A549 (cell line): ENCODE measurements at regions not wholly inside any gene's neighbourhood (a gene's known extent, or its start where the extent isn't known, plus 50 kb on each side); places are given as distances from the start of the nearest gene placed in this dataset.

ENCODE experiments used
- ATAC-seq, 2 experiments: fragments of 200-7000 bp in 1 of 2; fragments of >200 bp in 1 of 2; cut with Nextera tagmentation in 1 of 2; cut with Tn5 transposase in 1 of 2; 3 replicates each; pipeline versions ENCODE4 v1.8.0 to v1.9.1; 2018 to 2020; ENCODE audit warnings: mild to moderate bottlenecking in 1 of 2, moderate library complexity in 1 of 2
- CTCF ChIA-PET: fragments of 300-600 bp; sonication (Branson Sonifier 250); formaldehyde crosslinking; extraction: SDS; loops from one replicate; lab custom pipeline; 2021; ENCODE audit warnings: antibody characterized with exemption, inconsistent platforms; lab: Yijun Ruan, JAX
- POLR2A ChIA-PET: fragments of 350-600 bp; formaldehyde crosslinking; extraction: SDS; loops from one replicate; lab custom pipeline; 2021; ENCODE audit warnings: antibody characterized with exemption, inconsistent platforms; lab: Yijun Ruan, JAX
- DNase-seq, 2 experiments: peaks; one replicate each; pipeline versions ENCODE4 v3.0.0 to v3.0.0-alpha.2; 2011 to 2016; ENCODE audit warnings: low read depth in 1 of 2, low spot score in 1 of 2
- FAIRE-seq: peaks from 2 replicates; lab custom pipeline; 2011; peaks lifted over from hg19 to GRCh38; lab: Jason Lieb, UNC
- H3K27ac ChIP-seq, 2 experiments: fragments of >200 bp; sonication (Bioruptor Twin); formaldehyde crosslinking; 3 replicates each; pipeline ENCODE4 v1.5.1; 2016 to 2017
- H3K4me1 ChIP-seq: fragments of >200 bp; sonication (Bioruptor Twin); formaldehyde crosslinking; 3 replicates; pipeline ENCODE4 v1.6.1; 2016
- H3K4me2 ChIP-seq: fragments of >200 bp; sonication (Bioruptor Twin); formaldehyde crosslinking; 3 replicates; pipeline ENCODE4 v1.6.1; 2016
- H3K4me3 ChIP-seq: fragments of >200 bp; sonication (Bioruptor Twin); formaldehyde crosslinking; 3 replicates; pipeline ENCODE4 v1.5.1; 2016
- H3K9me3 ChIP-seq: fragments of >200 bp; sonication (Bioruptor Twin); formaldehyde crosslinking; 3 replicates; pipeline ENCODE4 v1.6.1; 2016
- ATOH8 ChIP-seq: fragments of 250-450 bp; sonication (Bioruptor Pico); IDR thresholded peaks from 2 replicates; pipeline ENCODE4 v1.5.0; 2020; ENCODE audit warnings: low read depth, mild to moderate bottlenecking, moderate library complexity
- CBX8 ChIP-seq: fragments of 200-600 bp; sonication (generic); IDR thresholded peaks from 2 replicates; pipeline ENCODE4 v1.6.1; 2016
- CHD4 ChIP-seq: fragments of 200-600 bp; sonication (generic); IDR thresholded peaks from 2 replicates; pipeline ENCODE4 v1.6.1; 2016; ENCODE audit warnings: antibody characterized with exemption, mild to moderate bottlenecking, borderline replicate concordance
- FOSB ChIP-seq: fragments of 250-450 bp; sonication (Bioruptor Pico); IDR thresholded peaks from 2 replicates; pipeline ENCODE4 v1.5.0; 2020; ENCODE audit warnings: mild to moderate bottlenecking, moderate library complexity
- FOXS1 ChIP-seq: fragments of 250-450 bp; sonication (Bioruptor Pico); IDR thresholded peaks from 2 replicates; pipeline ENCODE4 v1.5.0; 2020; ENCODE audit warnings: mild to moderate bottlenecking, moderate library complexity
- GATA3 ChIP-seq: IDR thresholded peaks from 2 replicates; pipeline ENCODE4 v1.6.1; 2012; ENCODE audit warnings: borderline replicate concordance
- HES2 ChIP-seq: fragments of >200 bp; sonication (Bioruptor Twin); formaldehyde crosslinking; IDR thresholded peaks from 2 replicates; pipeline ENCODE4 v1.6.1; 2016
- HOXA7 ChIP-seq: fragments of 250-450 bp; sonication (Bioruptor Pico); IDR thresholded peaks from 2 replicates; pipeline ENCODE4 v1.5.0; 2020; ENCODE audit warnings: mild to moderate bottlenecking, moderate library complexity
- HOXB13 ChIP-seq: fragments of 250-450 bp; sonication (Bioruptor Pico); IDR thresholded peaks from 2 replicates; pipeline ENCODE4 v1.5.0; 2020; ENCODE audit warnings: low read depth, mild to moderate bottlenecking, moderate library complexity
- HOXB5 ChIP-seq: fragments of 250-450 bp; sonication (Bioruptor Pico); IDR thresholded peaks from 2 replicates; pipeline ENCODE4 v1.5.0; 2020; ENCODE audit warnings: mild to moderate bottlenecking, moderate library complexity
- JUN ChIP-seq, 2 experiments: fragments of >200 bp; sonication (Bioruptor Twin); formaldehyde crosslinking; IDR thresholded peaks; 2 replicates in 1 of 2; 3 replicates in 1 of 2; pipeline ENCODE4 v1.6.1; 2016 to 2017
- JUNB ChIP-seq: fragments of >200 bp; sonication (Bioruptor Twin); formaldehyde crosslinking; IDR thresholded peaks from 2 replicates; pipeline ENCODE4 v1.6.1; 2016
- KDM5A ChIP-seq: fragments of 200-600 bp; sonication (generic); IDR thresholded peaks from 2 replicates; pipeline ENCODE4 v1.6.1; 2016; ENCODE audit warnings: antibody characterized with exemption, mild to moderate bottlenecking
- NFE2L2 ChIP-seq: fragments of 150-350 bp; conservative IDR thresholded peaks from 2 replicates; pipeline ENCODE4 v1.6.1; 2014; ENCODE audit warnings: low read length
- NPAS2 ChIP-seq: fragments of 250-450 bp; sonication (Bioruptor Pico); IDR thresholded peaks from 2 replicates; pipeline ENCODE4 v1.8.0; 2022; ENCODE audit warnings: mild to moderate bottlenecking, moderate library complexity, borderline replicate concordance
- PHF8 ChIP-seq: fragments of 200-600 bp; sonication (generic); IDR thresholded peaks from 2 replicates; pipeline ENCODE4 v1.6.1; 2016; ENCODE audit warnings: low read depth, mild to moderate bottlenecking, antibody characterized with exemption, moderate library complexity, borderline replicate concordance
- POLR2AphosphoS2 ChIP-seq: conservative IDR thresholded peaks from 2 replicates; pipeline ENCODE4 v1.6.1; 2012; ENCODE audit warnings: low read length, improper control_type of control experiment, inconsistent platforms
- RAD21 ChIP-seq, 2 experiments: fragments of >200 bp in 1 of 2; sonication (Bioruptor Twin) in 1 of 2; formaldehyde crosslinking in 1 of 2; IDR thresholded peaks in 1 of 2; conservative IDR thresholded peaks in 1 of 2; 2 replicates in 1 of 2; 3 replicates in 1 of 2; pipeline ENCODE4 v1.6.1; 2012 to 2018; ENCODE audit warnings: inconsistent platforms in 1 of 2
- RFX5 ChIP-seq: fragments of 450-650 bp; IDR thresholded peaks from 2 replicates; pipeline ENCODE4 v1.7.1; 2014; ENCODE audit warnings: antibody characterized with exemption, mild to moderate bottlenecking, moderate library complexity
- SMC3 ChIP-seq: fragments of >200 bp; sonication (Bioruptor Twin); formaldehyde crosslinking; IDR thresholded peaks from 3 replicates; pipeline ENCODE4 v1.6.1; 2018; ENCODE audit warnings: inconsistent platforms
- SREBF2 ChIP-seq: fragments of 450-650 bp; IDR thresholded peaks from 2 replicates; pipeline ENCODE4 v1.6.1; 2014; ENCODE audit warnings: mild to moderate bottlenecking, moderate library complexity
- TP53 ChIP-seq: fragments of 250-450 bp; sonication (Bioruptor Pico); IDR thresholded peaks from 2 replicates; pipeline ENCODE4 v1.5.0; 2021; ENCODE audit warnings: mild to moderate bottlenecking, moderate library complexity
- ZFP36 ChIP-seq: fragments of 450-650 bp; IDR thresholded peaks from 2 replicates; pipeline ENCODE4 v1.6.1; 2014; ENCODE audit warnings: borderline replicate concordance; ENCODE audit not compliant: partially characterized antibody
- ZNF302 ChIP-seq: fragments of 250-450 bp; sonication (Bioruptor Pico); IDR thresholded peaks from 2 replicates; pipeline ENCODE4 v1.9.0; 2021; ENCODE audit warnings: inconsistent platforms, mild to moderate bottlenecking, moderate library complexity
- ZSCAN20 ChIP-seq: fragments of 250-450 bp; sonication (Bioruptor Pico); IDR thresholded peaks from 2 replicates; pipeline ENCODE4 v1.8.0; 2022; ENCODE audit warnings: mild to moderate bottlenecking, moderate library complexity
- WGBS: methylation state at CpG from one replicate; pipeline ENCODE4 v1.1.6; 2017; ENCODE audit errors: missing lambda C conversion rate; 5-methylcytosine and 5-hydroxymethylcytosine counted together
- TF ChIP-seq, protein P1 (sequence below): fragments of >200 bp; sonication (Bioruptor Twin); formaldehyde crosslinking; IDR thresholded peaks from 3 replicates; pipeline ENCODE4 v1.5.1; 2016
- TF ChIP-seq, protein P2 (sequence below): IDR thresholded peaks from 2 replicates; pipeline ENCODE4 v1.6.1; 2012; ENCODE audit warnings: low read depth, borderline replicate concordance
- TF ChIP-seq, protein P3 (sequence below): fragments of 250-450 bp; sonication (Bioruptor Pico); IDR thresholded peaks from 2 replicates; pipeline ENCODE4 v1.5.0; 2021; ENCODE audit warnings: mild to moderate bottlenecking, moderate library complexity, borderline replicate concordance

DNA sequence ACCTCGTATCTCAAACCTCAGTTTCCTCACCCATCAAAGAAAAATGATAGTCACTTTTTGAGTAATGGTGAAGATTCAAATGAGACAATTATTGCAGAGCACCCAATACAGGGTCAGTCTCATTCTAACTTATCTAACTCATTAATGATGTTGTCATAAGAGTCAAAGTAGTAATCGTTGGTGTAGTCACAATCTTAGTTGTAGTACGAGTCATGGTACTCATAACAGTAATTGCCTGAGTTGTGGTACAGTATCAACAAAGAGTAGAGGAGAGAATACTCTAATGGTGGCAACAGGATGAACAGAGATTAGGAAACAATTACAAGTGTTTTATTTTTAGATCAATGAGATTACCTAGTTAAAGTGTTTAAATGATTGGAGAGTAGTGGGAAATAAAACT lies 93.6 kb upstream of the TMTC2 start:
- TF ChIP-seq HES2 (no peak), TP53 (no peak), ZNF302 (CRISPR knock-in tag) (no peak), KDM5A (no peak), SMC3 (no peak), RFX5 (no peak), FOXS1 (CRISPR knock-in tag) (no peak), NFE2L2 (no peak), CBX8 (no peak)
- TF ChIP-seq, all 56 proteins: peak for 0
- no peak for FAIRE-seq
- CTCF ChIA-PET, result no interaction called here
- ATAC-seq, result no peak
- no peak overlapping the region for H3K4me3 ChIP-seq
- H3K4me2 ChIP-seq, result no peak overlapping the region
- DNase-seq, result no peak
- no peak overlapping the region for H3K27ac ChIP-seq
- 2% methylated on average over 3 of the region's 3 CpGs for WGBS
- POLR2A ChIA-PET, result no interaction called here
- H3K9me3 ChIP-seq, result no peaks in the 10 kb centered on the region
- no peaks in the 10 kb centered on the region for H3K4me1 ChIP-seq

DNA sequence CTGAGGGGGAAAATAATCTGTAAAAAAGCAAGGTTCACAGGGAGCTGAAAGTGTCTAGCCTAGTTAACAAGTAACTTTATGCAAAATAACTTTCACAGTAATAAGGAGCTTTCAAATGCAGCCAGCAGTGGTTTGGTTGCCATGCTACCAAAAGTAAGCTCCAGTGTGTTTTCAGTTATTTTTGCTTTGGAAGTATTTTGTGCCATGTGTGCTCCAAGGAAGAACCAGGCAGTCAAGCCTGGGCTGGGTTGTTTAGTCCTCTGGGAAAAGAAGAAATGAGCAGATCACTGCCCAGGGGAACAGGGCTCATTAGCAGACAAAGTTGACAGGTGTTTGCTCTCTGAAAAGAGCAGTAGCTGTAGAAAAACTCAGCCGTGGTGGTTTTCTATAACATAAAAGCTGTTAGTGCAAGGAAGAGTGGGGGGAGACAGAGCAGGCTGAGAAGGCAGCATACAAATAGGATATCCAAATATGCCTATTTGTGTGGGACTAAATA lies 92.8 kb upstream of the TMTC2 start:
- POLR2A ChIA-PET, result no interaction called here
- FAIRE-seq (no peak), ATAC-seq (no peak), DNase-seq (no peak)
- Histone ChIP-seq H3K4me1 (no peaks in the 10 kb centered on the region), H3K9me3 (no peaks in the 10 kb centered on the region), H3K4me3 (no peak overlapping the region), H3K27ac (no peak overlapping the region), H3K4me2 (no peak overlapping the region)
- no peak for TF ChIP-seq FOSB (CRISPR knock-in tag)
- TF ChIP-seq ATOH8, result no peak
- TF ChIP-seq RAD21 (conservative IDR thresholded peaks at IDR 0.05 in 1 of 2, IDR thresholded peaks at IDR 0.05 in 1 of 2), result no peak
- no peak for TF ChIP-seq RFX5
- TF ChIP-seq SREBF2, result no peak
- TF ChIP-seq, protein P1, sequence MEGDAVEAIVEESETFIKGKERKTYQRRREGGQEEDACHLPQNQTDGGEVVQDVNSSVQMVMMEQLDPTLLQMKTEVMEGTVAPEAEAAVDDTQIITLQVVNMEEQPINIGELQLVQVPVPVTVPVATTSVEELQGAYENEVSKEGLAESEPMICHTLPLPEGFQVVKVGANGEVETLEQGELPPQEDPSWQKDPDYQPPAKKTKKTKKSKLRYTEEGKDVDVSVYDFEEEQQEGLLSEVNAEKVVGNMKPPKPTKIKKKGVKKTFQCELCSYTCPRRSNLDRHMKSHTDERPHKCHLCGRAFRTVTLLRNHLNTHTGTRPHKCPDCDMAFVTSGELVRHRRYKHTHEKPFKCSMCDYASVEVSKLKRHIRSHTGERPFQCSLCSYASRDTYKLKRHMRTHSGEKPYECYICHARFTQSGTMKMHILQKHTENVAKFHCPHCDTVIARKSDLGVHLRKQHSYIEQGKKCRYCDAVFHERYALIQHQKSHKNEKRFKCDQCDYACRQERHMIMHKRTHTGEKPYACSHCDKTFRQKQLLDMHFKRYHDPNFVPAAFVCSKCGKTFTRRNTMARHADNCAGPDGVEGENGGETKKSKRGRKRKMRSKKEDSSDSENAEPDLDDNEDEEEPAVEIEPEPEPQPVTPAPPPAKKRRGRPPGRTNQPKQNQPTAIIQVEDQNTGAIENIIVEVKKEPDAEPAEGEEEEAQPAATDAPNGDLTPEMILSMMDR, result no peak
- TF ChIP-seq PHF8, result no peak
- no peak for TF ChIP-seq JUN (IDR thresholded peaks at IDR 0.05)
- TF ChIP-seq, protein P2, sequence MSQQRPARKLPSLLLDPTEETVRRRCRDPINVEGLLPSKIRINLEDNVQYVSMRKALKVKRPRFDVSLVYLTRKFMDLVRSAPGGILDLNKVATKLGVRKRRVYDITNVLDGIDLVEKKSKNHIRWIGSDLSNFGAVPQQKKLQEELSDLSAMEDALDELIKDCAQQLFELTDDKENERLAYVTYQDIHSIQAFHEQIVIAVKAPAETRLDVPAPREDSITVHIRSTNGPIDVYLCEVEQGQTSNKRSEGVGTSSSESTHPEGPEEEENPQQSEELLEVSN, result no peak
- TF ChIP-seq CHD4, result no peak
- TF ChIP-seq POLR2AphosphoS2, result no peak
- TF ChIP-seq ZFP36, result no peak
- TF ChIP-seq NPAS2 (CRISPR knock-in tag), result no peak
- no peak for TF ChIP-seq JUNB
- 3% methylated on average over 1 of the region's 1 CpG for WGBS
- CTCF ChIA-PET, result no interaction called here

DNA sequence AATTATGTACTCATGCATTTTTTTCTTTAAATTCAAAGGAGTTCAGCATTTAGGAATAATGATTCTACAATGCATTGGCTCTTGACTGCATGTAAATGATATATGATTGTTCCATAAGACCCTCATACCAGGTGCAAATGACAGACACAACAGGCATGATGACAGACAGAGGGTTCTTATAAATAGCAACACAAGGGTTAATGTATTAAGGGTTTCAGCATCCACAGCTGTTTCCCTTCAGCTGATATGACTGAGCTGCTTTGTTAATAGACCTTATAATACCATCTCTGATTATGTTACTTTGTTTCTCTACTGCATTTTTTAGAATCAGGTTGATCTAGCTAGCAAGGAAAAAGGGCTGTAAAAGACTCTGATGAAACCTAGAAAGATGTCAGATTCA lies 90.8 kb upstream of the TMTC2 start:
- no peak for FAIRE-seq
- DNase-seq, result no peak
- CTCF ChIA-PET, result no interaction called here
- Histone ChIP-seq H3K27ac (no peak overlapping the region), H3K9me3 (no peaks in the 10 kb centered on the region), H3K4me1 (no peaks in the 10 kb centered on the region), H3K4me2 (no peak overlapping the region), H3K4me3 (no peak overlapping the region)
- POLR2A ChIA-PET, result no interaction called here
- no peak for ATAC-seq
- TF ChIP-seq, protein P3, sequence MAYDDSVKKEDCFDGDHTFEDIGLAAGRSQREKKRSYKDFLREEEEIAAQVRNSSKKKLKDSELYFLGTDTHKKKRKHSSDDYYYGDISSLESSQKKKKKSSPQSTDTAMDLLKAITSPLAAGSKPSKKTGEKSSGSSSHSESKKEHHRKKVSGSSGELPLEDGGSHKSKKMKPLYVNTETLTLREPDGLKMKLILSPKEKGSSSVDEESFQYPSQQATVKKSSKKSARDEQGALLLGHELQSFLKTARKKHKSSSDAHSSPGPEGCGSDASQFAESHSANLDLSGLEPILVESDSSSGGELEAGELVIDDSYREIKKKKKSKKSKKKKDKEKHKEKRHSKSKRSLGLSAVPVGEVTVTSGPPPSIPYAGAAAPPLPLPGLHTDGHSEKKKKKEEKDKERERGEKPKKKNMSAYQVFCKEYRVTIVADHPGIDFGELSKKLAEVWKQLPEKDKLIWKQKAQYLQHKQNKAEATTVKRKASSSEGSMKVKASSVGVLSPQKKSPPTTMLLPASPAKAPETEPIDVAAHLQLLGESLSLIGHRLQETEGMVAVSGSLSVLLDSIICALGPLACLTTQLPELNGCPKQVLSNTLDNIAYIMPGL (CRISPR knock-in tag), result no peak
- no peak for TF ChIP-seq HOXB13 (CRISPR knock-in tag)
- TF ChIP-seq HOXB5 (CRISPR knock-in tag), result no peak
- no peak for TF ChIP-seq ATOH8
- no peak for TF ChIP-seq ZSCAN20 (CRISPR knock-in tag)
- no peak for TF ChIP-seq RFX5
- no peak for TF ChIP-seq NFE2L2
- TF ChIP-seq GATA3, result no peak
- no peak for TF ChIP-seq HOXA7
- TF ChIP-seq KDM5A, result no peak
